Hematopoietic multipotent progenitor cell treated with erythropoietin and hydrocortisone succinate and interleukin-3 and kit ligand, for 17 days (in vitro differentiated cells): ENCODE measurements at regions not wholly inside any gene's neighbourhood (a gene's known extent, or its start where the extent isn't known, plus 50 kb on each side); places are given as distances from the start of the nearest gene placed in this dataset.

ENCODE experiments used
- DNase-seq: peaks from one replicate; pipeline ENCODE4 v3.0.0-alpha.2; 2015; ENCODE audit warnings: low spot score

DNA sequence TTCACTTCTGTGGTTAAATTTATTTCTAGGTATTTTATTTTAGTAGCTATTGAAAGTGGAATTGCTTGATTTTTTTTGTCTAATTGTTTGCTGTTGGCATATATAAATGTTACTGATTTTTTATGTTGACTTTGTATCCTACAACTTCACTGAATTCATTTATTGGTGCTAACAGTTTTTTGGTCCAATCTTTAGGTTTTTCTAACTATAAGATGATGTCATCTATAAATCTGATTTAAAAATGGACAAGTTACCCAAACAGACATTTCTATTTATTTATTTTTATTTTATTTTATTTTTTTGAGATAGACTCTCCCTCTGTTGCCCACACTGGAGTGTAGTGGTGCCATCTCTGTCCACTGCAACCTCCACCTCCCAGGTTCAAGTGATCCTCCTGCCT is 162.3 kb downstream of the COX7C start:
- no peak for DNase-seq

DNA sequence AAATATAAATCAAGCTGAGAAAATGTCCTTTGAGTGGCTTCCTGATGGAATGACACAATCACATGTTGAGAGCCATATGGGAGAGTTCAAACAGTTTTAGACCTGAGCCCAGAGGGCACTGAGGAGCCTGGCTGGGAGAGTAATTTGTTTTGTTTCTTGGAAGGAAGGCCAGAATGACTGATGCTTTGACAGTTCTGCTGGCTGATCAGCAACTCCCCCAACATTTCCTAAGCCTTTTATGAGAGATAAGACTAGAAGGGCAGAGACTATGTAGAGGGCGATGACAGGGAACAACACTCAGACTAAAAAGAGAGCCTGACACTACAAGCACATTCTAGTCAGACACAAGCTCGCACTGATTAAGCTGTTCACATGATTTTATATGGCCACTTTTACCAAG is 169.2 kb downstream of the COX7C start:
- no peak for DNase-seq

DNA sequence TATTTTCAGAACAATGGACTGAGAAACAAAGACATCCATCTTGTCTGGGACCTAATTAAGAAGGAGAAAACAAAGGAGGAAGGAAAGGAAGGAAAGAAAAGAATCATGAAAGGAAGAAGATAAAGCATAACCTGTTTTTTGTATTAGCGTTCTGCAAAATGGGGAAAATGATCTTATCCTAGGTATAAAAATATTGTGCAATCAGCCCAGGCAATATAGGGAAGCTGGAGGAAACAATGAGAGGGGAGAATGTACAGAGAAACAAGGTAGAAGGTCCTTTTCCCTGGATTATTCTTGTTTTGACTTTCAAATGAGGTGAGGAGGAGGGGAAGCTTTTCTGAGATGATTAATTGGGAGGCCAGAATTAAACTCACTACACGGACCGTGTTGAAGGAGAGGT is 177.9 kb downstream of the COX7C start:
- DNase-seq = no peak

DNA sequence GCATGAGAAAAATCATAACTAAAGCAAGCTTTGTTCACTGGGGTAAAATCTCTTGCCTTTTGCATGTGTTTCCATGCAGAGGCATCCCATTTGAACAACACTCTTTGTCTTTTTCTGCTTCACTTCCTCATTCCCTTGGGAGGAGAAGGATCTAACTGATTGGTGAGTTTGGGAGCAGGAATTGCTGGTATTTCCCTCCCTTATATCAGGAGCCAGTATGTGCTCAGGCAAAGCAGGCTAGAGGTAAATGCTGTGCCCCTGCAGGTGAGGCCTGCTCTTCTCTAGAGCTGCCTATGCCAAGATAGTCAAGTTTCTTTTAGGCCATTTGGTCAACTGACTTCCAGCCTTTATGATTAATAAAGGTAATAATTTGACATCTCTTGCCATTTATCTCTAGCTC is 179.9 kb downstream of the COX7C start:
- no peak for DNase-seq

DNA sequence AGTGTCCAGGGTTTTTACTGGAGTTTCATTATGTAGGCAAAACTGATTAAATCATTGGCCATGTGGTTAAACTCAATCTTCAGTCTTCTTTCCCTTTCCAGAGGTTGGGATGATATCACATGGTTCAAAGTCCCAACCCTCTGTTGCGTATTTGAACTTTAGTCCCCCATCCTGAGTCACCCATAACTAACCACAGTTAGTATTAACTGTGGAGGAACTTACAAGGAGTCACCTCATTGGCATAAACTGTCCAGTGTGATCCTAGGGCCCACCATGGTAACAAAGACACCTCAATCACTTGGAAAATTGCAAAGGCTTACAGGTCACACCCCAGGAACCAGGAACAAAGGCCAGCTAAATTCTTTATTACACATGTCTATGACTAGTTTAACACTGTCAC is 188.5 kb downstream of the COX7C start:
- DNase-seq = no peak

DNA sequence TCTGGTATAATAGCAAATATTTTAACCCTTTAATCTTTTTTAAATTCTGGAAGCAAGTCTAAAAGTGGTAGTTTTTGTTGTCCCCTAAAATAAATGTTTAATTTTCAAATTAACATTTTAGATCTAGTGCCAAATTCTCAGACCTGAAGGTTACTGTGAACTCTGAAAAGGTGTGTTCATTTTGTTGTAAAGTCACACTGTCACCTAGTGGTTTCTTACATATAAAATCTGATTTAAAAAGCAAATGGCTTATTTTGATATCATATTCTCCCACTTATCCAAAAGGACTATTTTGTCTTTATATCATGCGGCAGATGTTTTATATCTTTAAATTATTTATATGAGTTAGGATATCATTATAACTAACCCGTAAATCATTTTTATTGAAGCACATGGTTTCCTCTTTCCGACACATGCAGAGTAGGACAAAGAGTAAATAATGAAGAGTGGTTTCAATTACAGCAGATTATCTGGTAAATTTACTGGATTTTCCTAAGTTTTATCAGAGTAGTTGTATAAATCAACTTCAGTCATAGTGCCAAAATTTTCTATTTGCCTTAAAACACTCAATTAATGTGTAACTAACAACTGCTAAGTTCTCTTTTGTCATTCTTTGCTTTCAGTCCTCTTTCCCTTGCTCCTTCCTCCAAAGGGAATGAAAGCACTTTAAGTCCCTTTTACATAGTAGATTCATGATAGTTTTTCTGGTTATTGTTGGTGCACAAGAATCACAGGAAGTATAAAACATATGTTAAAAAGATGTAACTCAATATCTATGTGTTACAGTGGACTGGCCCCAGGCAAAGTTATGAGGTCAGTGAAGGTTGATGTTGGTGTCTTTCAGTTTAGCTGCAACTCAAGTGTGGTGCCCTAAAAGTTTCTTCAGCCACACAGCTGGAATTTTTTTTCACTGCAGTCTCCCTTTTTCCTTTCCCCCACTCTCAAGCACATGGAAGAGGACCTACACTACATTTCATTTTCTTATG is 189.6 kb downstream of the COX7C start:
- no peak for DNase-seq

DNA sequence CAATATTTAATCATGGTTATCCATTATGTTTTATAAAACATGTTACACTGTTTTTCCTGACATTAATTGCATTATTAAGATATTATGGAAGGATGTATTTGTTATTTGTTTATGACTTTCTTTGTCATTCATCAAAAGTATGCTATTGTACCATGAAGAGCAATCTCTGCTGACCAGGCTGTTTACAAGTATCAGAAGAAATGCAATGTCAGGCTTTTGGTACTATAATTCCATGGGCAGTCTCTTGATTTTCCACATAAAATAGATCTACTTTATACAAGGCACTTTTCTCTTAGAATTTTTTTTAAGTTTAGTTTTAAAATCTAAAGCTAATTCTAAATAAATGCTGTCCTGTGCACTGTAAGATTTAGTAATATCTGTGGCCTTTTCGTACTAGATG is 196.6 kb downstream of the COX7C start:
- DNase-seq = no peak

DNA sequence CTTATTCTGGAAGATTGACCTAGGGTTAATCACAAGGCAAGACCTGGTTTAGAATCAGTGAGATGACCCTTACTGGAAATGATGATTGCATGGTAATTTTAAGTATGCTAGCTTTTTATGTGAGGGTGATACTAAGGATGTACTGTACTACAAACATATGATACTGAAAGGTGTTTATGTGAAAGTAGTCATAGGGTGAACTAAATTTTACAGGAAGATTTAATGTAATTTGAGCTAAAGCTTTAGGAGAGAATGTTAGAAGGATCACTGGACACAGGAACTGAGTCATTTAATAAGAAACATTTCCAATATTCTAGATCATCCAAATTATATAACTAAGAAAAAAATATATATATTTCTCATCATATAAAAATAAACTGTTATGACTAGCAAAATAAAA is 197.2 kb downstream of the COX7C start:
- no peak for DNase-seq

DNA sequence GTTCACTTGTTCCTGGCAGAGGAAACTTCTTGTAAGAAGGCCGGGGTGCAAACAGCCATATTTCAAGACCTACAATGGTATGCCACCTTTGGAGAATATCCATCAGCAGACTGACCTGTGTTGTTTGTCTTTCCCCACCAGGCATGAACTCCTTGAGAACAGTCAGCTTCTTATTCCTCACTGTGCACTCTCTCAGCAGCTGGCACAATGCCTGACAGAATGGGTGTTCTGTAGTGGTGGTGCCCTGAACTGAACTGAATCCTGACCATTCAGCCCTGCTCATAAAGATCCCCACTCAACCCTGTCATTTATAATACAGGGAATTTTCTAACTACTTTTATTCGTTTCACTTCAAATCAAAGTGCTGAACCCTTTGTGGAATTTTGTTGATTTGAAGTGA is 206.9 kb downstream of the COX7C start:
- DNase-seq = no peak

DNA sequence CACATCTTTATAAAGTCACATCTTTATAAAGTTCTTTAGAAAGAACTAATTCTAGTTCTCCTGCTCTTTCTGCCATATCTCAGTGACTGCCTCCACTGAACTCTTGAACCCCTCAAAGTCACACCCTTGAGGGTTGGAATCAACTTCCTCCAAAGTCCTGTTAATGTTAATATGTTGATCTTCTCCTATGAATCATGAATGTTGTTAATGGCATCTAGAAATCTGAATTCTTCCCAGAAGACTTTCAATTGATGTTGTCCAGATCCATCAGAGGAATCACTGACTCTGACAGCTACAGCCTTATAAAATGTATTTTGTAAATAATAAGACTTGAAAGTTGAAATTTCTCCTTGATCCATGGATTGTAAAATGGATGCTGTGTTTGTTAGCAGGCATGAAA is 213.4 kb downstream of the COX7C start:
- DNase-seq = no peak

DNA sequence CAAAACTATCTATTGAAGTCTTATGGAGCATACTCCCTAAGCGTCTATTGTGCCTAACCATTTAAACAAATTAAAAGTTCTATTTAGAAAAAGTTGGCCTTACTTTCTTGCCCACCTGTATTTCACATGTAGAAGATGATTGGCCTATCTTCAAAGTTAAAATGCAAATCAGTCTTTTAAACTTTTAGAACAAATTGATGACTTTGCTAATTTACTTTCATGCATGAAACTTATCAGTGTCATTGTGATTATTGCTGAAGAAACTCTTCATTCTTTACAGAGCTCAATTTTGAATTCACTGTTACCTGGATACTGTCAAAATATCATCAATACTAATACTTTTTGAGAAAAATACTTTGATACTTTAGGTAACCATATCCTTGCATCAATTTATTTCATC is 216.1 kb downstream of the COX7C start:
- DNase-seq = no peak

DNA sequence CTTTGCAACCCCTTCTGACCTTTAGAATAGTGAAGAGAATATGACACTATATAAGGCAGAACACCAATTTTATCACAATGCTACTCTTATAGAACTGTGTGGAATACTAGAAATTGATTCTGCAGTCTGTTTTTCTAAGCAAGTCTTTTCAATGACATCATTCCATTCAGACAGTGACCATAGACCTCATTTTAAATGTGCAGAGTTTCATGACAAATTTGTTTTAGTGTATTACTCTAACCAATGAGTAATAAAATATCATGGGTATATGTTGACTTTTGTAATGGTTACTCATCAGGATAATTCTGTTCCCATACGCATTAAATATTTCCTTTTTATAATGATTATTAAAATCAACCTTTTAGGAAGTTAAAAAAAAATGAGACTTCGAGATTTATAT is 219.9 kb downstream of the COX7C start:
- no peak for DNase-seq

DNA sequence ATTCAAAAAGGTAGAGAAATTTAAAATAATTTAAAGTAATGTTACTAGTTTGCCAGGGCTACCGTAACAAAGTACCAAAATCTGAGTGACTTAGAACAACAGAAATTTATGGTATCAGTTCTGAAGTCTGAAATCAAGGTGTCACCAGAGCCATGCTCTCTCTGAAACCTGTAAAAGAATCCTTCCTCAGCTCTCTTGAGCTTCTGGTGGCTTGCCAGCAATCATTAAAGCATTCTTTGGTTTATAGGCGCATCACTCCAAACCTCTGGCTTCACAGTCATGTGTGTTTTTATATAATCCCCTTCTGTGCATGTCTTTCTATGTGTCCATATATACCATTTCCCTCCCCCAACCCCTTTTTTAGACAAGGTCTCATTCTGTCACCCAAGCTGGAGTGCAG is 220.3 kb downstream of the COX7C start:
- DNase-seq = no peak

DNA sequence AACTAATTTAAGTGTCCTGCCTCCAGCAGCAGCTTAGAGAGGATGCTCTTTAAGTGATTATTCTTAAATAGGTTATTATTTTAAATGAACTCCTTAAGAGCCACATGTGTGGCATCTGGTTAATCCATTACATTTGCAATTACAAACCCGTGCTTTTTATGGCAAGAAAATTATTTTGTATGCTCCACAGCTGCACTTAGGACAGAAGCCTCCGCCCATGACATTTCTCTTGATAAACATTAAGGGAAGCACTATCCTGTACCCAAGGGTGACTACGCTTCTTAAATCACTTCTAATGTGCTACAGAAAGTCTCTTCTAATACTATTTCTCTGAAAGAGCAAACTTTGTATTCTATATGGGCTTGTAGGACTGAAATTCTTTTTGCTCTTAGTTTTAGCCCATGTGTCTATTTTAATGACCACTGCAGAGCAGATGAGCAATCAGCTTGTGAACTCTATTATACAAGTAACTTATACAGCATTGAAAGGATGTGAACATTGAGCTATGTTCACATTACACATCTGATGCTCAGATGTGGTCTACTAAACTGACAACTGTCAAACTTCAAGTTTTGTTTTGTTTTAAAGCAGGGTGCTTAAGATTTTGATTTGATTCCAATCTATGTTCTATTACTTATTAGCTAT is 223.4 kb downstream of the COX7C start:
- DNase-seq = no peak

DNA sequence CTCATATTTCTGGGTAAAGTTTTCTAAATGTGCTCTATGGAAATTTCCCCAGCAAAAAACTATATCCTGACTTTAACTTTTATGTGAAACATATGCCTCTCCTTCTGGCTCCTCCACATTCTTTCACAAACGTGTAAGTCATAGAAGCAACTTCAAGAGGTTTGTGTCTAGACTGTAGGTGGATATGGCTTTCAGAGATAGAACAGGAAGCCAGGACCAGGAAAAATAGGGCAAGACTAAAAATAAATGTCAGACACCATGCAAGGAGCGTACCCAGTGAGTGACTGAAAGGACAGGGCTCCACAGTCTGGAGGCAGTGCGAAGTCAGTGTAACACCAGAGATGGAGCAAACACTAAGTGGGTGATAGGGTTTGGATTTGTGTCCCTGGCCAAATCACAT is 240.7 kb downstream of the COX7C start:
- no peak for DNase-seq

DNA sequence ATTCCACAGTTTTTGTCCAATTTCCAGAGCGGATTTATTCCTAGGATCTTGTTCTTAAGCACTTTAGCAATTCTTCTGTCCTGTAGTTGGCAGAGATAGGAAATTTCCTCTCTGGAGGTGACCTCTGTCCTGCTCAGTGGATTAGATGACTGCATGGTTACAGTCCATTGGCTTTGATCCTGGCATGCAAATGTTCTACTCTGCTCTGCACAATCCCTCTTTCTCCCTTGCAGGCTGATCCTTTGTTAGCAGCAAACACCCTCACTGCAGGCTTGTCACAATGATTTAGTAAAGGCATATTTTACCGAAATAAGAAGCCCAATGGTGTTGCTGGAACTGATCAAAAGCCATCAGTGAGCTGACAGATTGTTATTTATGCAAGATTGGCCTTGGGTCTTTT is 243.8 kb downstream of the COX7C start:
- no peak for DNase-seq

DNA sequence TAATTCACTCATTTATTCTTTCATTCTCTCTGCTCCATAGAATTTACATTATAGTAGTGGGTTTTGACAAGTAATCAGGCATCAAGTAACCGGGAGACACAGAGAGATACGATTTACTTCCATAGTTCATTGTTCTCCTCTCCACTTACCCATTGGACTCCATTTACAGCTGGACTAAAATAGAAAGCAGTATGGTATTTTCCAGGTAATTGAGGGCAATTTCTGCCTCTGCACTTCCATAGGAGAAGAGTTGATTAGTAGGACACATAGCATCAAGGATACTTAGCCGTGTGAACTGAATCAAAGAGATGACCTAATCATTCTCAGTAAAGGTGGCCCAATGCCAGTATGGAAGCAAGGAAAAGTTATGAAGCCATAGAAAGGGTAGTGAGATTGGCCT is 244.4 kb downstream of the COX7C start:
- no peak for DNase-seq

DNA sequence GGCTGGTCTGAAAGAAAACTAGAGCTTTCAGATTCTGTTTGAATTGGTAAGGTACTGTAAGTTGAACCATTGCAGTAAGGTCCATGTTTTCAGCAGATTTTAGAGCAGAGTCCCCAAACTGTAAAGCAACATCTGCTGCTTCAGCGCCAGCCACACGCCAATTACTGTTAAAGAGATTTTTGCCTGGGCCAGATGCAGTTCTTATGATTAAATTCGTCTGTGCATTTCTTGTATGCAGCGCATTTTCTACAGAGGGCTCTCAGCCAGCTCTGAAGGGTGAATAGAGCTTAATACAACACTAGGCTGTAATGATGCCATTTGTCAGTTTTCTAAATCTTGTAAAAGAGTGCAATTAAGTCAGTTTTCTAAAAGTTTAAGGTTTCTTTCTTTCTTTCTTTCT is 246.3 kb downstream of the COX7C start:
- no peak for DNase-seq

DNA sequence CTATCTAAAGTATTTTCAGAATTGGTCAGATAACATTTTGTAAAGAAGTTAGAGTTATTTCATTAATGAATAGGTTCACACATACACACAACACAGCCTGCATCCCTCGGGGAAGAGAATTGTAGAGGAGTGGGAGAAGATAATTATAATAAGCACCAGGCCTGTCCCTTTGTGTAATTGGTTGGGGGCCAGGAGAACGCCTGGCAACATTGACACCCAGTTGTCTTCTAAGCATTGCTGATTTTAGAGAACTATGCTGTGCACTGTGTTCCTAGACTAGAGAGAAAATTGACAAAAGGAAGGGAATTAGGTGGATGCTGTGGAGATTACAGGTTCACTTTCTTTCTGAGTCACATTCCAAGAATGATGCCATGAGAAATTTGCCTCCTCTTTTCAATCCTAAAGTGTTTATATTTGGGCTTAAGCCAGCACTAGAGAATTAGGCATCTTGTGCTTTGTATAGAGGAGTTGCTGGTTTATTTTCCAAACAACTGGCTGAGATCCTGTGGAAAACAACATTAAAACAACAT is 247.6 kb downstream of the COX7C start:
- no peak for DNase-seq

DNA sequence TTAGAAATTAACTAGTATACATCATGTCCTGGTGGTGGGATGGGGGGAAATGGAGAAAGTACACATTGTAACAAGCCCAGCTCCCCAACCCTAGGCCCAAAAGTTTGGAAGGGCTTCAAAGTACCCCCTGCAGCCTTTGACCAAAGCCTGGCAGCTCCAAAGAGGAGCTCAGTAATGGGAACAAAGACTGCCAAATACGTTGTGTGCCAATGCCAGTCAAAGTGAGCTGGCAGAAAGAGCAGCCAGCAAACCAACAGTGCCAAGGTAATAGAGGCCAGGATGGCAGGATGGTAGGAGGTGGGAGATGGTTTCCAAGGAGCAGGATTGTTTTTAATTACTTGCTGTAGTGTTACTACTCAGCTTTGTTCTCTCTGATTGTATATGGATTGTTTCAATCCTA is 248.3 kb downstream of the COX7C start:
- no peak for DNase-seq

DNA sequence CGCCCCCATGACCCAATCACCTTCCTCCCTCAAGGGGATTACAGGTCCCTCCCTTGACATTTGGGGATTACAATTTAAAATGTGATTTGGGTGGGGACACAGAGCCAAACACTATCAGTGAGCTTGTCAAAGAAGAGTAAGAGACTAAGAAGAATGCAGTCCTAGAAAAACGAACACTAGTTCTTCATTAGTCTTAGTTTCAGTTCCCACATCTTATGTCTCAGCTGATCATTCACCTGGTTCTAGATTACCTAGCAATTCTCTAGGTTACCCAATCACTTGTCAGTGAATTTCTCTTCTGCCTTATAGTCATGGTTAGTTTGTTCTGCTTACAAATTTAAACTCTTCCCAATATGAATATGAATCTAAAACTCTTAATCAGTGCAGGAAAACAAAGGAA is 251.5 kb downstream of the COX7C start:
- no peak for DNase-seq

DNA sequence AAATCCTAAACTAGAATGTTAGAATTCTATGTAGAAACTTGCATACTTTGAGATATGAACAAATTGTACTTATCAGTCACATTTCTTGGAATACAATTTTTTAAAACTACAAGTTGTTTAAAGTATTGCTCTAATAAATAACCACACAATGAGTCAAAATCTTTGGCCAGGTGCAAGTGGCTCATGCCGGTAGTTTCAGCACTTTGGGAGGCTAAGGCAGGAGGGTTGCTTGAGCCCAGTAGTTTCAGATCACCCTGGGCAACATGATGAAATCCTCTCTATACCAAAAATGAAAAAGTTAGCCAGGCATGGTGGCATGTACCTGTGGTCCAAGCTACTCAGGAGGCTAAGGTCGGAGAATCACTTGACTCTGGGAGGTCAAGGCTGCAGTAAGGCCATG is 257.8 kb downstream of the COX7C start:
- no peak for DNase-seq

DNA sequence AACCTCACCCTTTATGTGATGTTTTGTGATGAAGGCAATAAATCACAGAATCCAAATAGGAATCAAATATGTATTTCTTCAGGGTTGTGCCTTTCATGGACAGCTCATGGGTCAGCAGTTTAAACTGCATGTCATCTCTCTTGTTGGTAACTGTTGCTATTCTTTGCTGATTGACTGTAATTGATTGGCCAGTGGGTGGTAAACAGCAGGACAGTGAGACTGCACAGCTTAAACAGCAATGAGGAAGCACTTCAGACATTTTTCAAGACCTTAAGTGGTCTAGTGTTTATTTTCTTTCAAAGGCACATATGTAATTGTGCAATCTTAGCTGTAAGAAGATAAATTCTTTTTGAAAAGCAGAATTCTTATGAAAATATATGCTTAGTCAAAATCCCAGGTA is 260.5 kb downstream of the COX7C start:
- no peak for DNase-seq
